ENCODE measurements at regions not wholly inside any gene's neighbourhood (a gene's known extent, or its start where the extent isn't known, plus 50 kb on each side); places are given as distances from the start of the nearest gene placed in this dataset.

- no peaks in the 10 kb centered on the region for H3K36me3 ChIP-seq (replicated peaks in 1 of 2)
- no peaks in the 10 kb centered on the region for H3K4me1 ChIP-seq (replicated peaks in 1 of 2)
- no peak overlapping the region for H3K27ac ChIP-seq
- intact Hi-C loops (cut with DNase I): no loop called here
- no peaks in the 10 kb centered on the region for H3K27me3 ChIP-seq
- no peaks in the 10 kb centered on the region for H3K9me3 ChIP-seq (replicated peaks in 1 of 3)
- DNase-seq: no peak
- TF ChIP-seq, protein P1, sequence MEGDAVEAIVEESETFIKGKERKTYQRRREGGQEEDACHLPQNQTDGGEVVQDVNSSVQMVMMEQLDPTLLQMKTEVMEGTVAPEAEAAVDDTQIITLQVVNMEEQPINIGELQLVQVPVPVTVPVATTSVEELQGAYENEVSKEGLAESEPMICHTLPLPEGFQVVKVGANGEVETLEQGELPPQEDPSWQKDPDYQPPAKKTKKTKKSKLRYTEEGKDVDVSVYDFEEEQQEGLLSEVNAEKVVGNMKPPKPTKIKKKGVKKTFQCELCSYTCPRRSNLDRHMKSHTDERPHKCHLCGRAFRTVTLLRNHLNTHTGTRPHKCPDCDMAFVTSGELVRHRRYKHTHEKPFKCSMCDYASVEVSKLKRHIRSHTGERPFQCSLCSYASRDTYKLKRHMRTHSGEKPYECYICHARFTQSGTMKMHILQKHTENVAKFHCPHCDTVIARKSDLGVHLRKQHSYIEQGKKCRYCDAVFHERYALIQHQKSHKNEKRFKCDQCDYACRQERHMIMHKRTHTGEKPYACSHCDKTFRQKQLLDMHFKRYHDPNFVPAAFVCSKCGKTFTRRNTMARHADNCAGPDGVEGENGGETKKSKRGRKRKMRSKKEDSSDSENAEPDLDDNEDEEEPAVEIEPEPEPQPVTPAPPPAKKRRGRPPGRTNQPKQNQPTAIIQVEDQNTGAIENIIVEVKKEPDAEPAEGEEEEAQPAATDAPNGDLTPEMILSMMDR (IDR thresholded peaks at IDR 0.05): no peak
- 86 to 90% (median 88%) methylated on average over 4 of the region's 4 CpGs for WGBS, 4 donors
- H3K4me3 ChIP-seq: no peak overlapping the region
Observed at GRCh38 chr13:105538346-105538745, 997.1 kb downstream of the EFNB2 start.

GRCh38 chr13:105537113-105537512 lies 998.3 kb downstream of the EFNB2 start:
- H3K27me3 ChIP-seq: no peaks in the 10 kb centered on the region
- H3K9me3 ChIP-seq (replicated peaks in 1 of 3): no peaks in the 10 kb centered on the region
- 67 to 80% (median 77%) methylated on average over 7 of the region's 7 CpGs for WGBS, 4 donors
- no peaks in the 10 kb centered on the region for H3K36me3 ChIP-seq (replicated peaks in 1 of 2)
- no peak for DNase-seq
- H3K4me1 ChIP-seq (replicated peaks in 1 of 2): no peaks in the 10 kb centered on the region
- no peak for TF ChIP-seq POLR2A (IDR thresholded peaks at IDR 0.05)
- TF ChIP-seq, protein P1 (IDR thresholded peaks at IDR 0.05): no peak
- intact Hi-C loops (cut with DNase I): no loop called here
- no peak overlapping the region for H3K4me3 ChIP-seq
- H3K27ac ChIP-seq: no peak overlapping the region

GRCh38 chr13:105530468-105530867 lies 1005.0 kb downstream of the EFNB2 start:
- no peak overlapping the region for H3K27ac ChIP-seq

DNA sequence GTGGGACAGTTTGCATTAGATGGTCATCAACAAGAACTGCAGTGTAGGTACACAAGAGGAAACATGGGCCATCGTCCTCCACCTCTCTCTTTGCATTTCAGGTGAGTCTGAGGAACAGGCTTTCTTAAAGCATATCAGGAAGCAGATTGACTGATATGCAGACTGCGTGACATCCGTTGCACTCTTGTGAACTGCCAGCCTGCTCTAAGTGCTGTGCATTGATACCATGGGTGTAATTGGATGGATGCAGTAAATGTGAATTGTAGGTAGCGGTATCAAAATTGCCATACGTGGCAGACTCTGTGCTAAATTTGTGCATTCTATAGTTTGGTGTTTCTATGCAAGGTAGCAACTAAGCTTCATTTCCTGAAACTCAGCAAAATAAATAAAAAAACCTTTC lies 1008.3 kb downstream of the EFNB2 start:
- Histone ChIP-seq H3K27ac (no peak overlapping the region), H3K9me3 (replicated peaks in 1 of 3) (no peaks in the 10 kb centered on the region), H3K4me1 (replicated peaks in 1 of 2) (no peaks in the 10 kb centered on the region), H3K36me3 (replicated peaks in 1 of 2) (no peaks in the 10 kb centered on the region), H3K4me3 (no peak overlapping the region), H3K27me3 (no peaks in the 10 kb centered on the region)
- TF ChIP-seq, protein P1 (IDR thresholded peaks at IDR 0.05): no peak
- TF ChIP-seq POLR2A (IDR thresholded peaks at IDR 0.05): no peak
- no peak for DNase-seq
- intact Hi-C loops (cut with DNase I): no loop called here
- 78 to 91% (median 83%) methylated on average over 5 of the region's 5 CpGs for WGBS, 4 donors

More at GRCh38 chr13:105530468-105530867, 1005.0 kb downstream of the EFNB2 start:
- TF ChIP-seq, protein P1 (IDR thresholded peaks at IDR 0.05): no peak
- TF ChIP-seq POLR2A (IDR thresholded peaks at IDR 0.05): no peak
- 87 to 90% (median 89%) methylated on average over 3 of the region's 3 CpGs for WGBS, 4 donors
- Histone ChIP-seq H3K4me3 (no peak overlapping the region), H3K4me1 (replicated peaks in 1 of 2) (no peaks in the 10 kb centered on the region), H3K36me3 (replicated peaks in 1 of 2) (no peaks in the 10 kb centered on the region), H3K27me3 (no peaks in the 10 kb centered on the region), H3K9me3 (replicated peaks in 1 of 3) (no peaks in the 10 kb centered on the region)
- DNase-seq: no peak
- intact Hi-C loops (cut with DNase I): no loop called here
